Lower leg skin (tissue), 3 donors: ENCODE measurements at regions not wholly inside any gene's neighbourhood (a gene's known extent, or its start where the extent isn't known, plus 50 kb on each side); places are given as distances from the start of the nearest gene placed in this dataset.

Source experiments
- POLR2A ChIP-seq, 2 donors: fragments of 450-650 bp; IDR thresholded peaks; one replicate each; pipeline ENCODE4 v1.6.1; 2016 to 2017; ENCODE audit warnings: antibody characterized with exemption in 2 of 2, mild to moderate bottlenecking in 1 of 2, moderate library complexity in 1 of 2
- TF ChIP-seq, protein P1 (sequence below), 3 donors: fragments of 450-650 bp; IDR thresholded peaks; one replicate each; pipeline ENCODE4 v1.5.1; 2016; ENCODE audit warnings: antibody characterized with exemption in 3 of 3, mild to moderate bottlenecking in 3 of 3, moderate library complexity in 2 of 3

DNA sequence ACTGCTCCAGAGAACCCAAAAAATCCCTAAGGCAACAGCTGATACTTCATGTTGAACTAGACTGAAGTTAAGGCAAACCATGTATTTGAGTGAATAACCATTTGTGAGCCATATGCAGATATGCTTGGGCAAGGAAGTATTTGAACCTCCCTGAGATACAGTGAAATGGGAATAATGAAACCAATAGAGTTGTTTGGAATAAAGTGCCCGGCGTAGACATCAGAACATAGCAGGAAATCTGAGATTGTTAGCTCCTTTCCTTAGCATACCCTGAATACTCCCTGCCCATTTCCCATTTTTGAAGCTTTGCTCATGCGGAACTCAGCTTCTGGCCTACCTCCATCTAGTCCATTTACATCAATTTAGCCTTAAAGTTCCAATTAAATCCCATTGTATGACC is 611.9 kb downstream of the EFNA5 start:
- TF ChIP-seq, protein P1, sequence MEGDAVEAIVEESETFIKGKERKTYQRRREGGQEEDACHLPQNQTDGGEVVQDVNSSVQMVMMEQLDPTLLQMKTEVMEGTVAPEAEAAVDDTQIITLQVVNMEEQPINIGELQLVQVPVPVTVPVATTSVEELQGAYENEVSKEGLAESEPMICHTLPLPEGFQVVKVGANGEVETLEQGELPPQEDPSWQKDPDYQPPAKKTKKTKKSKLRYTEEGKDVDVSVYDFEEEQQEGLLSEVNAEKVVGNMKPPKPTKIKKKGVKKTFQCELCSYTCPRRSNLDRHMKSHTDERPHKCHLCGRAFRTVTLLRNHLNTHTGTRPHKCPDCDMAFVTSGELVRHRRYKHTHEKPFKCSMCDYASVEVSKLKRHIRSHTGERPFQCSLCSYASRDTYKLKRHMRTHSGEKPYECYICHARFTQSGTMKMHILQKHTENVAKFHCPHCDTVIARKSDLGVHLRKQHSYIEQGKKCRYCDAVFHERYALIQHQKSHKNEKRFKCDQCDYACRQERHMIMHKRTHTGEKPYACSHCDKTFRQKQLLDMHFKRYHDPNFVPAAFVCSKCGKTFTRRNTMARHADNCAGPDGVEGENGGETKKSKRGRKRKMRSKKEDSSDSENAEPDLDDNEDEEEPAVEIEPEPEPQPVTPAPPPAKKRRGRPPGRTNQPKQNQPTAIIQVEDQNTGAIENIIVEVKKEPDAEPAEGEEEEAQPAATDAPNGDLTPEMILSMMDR (IDR thresholded peaks at IDR 0.05), result no peak
- no peak for TF ChIP-seq POLR2A (IDR thresholded peaks at IDR 0.05)
